ENCODE measurements at regions not wholly inside any gene's neighbourhood (a gene's known extent, or its start where the extent isn't known, plus 50 kb on each side); places are given as distances from the start of the nearest gene placed in this dataset.

DNA sequence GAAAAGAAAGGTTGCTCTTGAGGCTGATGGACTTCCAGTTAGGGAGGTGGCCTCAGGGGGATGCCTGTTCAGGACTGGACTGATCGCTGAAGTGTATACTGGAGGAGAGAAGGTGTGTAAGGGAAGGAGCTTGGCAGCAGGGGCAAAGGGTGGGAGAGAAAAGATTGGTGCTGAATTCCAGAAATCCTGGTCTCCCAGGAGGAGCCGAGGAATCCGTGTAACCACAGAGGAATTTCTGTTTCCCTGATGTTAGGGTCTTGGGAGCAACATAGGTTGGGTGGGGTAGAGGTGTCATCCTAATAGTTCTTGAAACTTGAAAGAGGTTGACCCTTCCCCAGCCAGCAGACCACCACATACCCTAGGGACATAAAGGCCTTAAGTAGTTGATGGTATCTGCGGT is 88.9 kb upstream of the PTPN3 start:
- H3K27me3 ChIP-seq = no peaks in the 10 kb centered on the region
- intact Hi-C loops (cut with DNase I) = no loop called here
- peak; percentile 74 for DNase-seq (ENCODE audit: extremely low spot score)
- 89% methylated on average over 4 of the region's 4 CpGs for WGBS
- peaks cover 0 to 15% (median 0%) of the 10 kb centered on the region in 4 donors for H3K4me1 ChIP-seq
- no peaks in the 10 kb centered on the region for H3K36me3 ChIP-seq
- H3K27ac ChIP-seq (replicated peaks in 1 of 4) = no peak overlapping the region
- H3K9me3 ChIP-seq = peaks cover 0 to 12% (median 2%) of the 10 kb centered on the region in 4 donors
- H3K4me3 ChIP-seq = no peak overlapping the region
- TF ChIP-seq CTCF (IDR thresholded peaks at IDR 0.05) (no peak), EP300 (IDR thresholded peaks at IDR 0.05) (no peak), POLR2AphosphoS5 (IDR thresholded peaks at IDR 0.05) (no peak), POLR2A (IDR thresholded peaks at IDR 0.05; ENCODE audit: low read depth) (no peak)

DNA sequence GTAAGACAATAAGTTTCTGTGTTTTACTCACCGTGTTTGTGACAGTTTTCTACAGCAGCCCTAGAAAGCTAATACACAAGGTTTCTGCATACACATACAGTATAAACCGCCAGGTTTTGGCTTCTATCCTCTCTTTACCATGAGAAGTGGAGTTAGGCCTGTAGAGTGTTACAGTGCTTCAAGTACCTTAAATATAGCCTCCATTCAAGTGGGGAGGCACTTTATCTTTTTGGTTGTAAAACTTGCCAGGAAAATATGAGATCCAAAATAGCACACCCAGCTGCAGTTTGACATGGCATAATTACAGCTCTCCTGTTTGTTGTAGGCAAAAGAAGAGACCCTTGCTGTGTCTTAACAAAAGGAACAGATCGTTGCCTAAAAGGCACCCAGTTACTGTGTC is 90.3 kb upstream of the PTPN3 start:
- intact Hi-C loops (cut with DNase I) = no loop called here
- 76% methylated on average over 3 of the region's 3 CpGs for WGBS
- no peak overlapping the region for H3K27ac ChIP-seq (replicated peaks in 1 of 4)

DNA sequence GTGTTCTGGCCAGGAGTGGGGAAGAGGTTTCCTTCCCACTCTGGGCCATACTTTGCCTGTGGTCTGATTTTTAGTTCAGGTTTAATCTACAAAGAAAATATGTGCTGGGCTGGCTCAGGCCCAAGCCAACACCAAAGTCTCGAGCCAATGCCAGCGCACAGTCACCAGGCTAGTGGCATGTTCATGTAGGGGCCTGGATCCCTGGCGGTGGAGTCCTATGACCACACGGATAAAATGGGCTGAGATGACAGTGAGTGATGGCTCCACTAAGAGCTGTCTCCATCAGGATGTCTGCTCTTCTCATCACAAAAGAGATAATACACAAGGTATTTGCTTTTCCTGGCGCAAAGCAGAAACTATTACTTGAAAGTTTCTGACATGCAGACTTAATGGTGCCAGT is 92.9 kb upstream of the PTPN3 start:
- H3K9me3 ChIP-seq = peaks cover 0 to 8% (median 2%) of the 10 kb centered on the region in 4 donors
- H3K36me3 ChIP-seq = no peaks in the 10 kb centered on the region
- H3K4me1 ChIP-seq = peaks cover 0 to 15% (median 0%) of the 10 kb centered on the region in 4 donors
- H3K4me3 ChIP-seq = no peak overlapping the region
- WGBS = 77% methylated on average over 5 of the region's 5 CpGs
- H3K27ac ChIP-seq (replicated peaks in 1 of 4) = no peak overlapping the region
- no peaks in the 10 kb centered on the region for H3K27me3 ChIP-seq
- intact Hi-C loops (cut with DNase I) = no loop called here
- no peak for DNase-seq (ENCODE audit: extremely low spot score)
- TF ChIP-seq EP300 (IDR thresholded peaks at IDR 0.05) = no peak
- no peak for TF ChIP-seq CTCF (IDR thresholded peaks at IDR 0.05)
- no peak for TF ChIP-seq POLR2AphosphoS5 (IDR thresholded peaks at IDR 0.05)
- TF ChIP-seq POLR2A (IDR thresholded peaks at IDR 0.05; ENCODE audit: low read depth) = no peak

More for the DNA sequence above, 90.3 kb upstream of the PTPN3 start:
- no peak for DNase-seq (ENCODE audit: extremely low spot score)
- Histone ChIP-seq H3K27me3 (no peaks in the 10 kb centered on the region), H3K4me1 (peaks cover 0 to 15% (median 0%) of the 10 kb centered on the region in 4 donors), H3K36me3 (no peaks in the 10 kb centered on the region), H3K9me3 (peaks cover 0 to 8% (median 2%) of the 10 kb centered on the region in 4 donors), H3K4me3 (no peak overlapping the region)
- TF ChIP-seq POLR2A (IDR thresholded peaks at IDR 0.05; ENCODE audit: low read depth) (no peak), POLR2AphosphoS5 (IDR thresholded peaks at IDR 0.05) (no peak), EP300 (IDR thresholded peaks at IDR 0.05) (no peak), CTCF (IDR thresholded peaks at IDR 0.05) (no peak)

GRCh38 chr9:109591691-109592090 is 93.6 kb upstream of the PTPN3 start:
- no peak for DNase-seq (ENCODE audit: extremely low spot score)
- Histone ChIP-seq H3K4me3 (no peak overlapping the region), H3K36me3 (no peaks in the 10 kb centered on the region), H3K4me1 (peaks cover 0 to 15% (median 0%) of the 10 kb centered on the region in 4 donors), H3K27me3 (no peaks in the 10 kb centered on the region), H3K9me3 (peaks cover 0 to 8% (median 2%) of the 10 kb centered on the region in 4 donors), H3K27ac (replicated peaks in 1 of 4) (no peak overlapping the region)
- TF ChIP-seq EP300 (IDR thresholded peaks at IDR 0.05) (no peak), CTCF (IDR thresholded peaks at IDR 0.05) (no peak), POLR2AphosphoS5 (IDR thresholded peaks at IDR 0.05) (no peak)
- intact Hi-C loops (cut with DNase I) = no loop called here
- WGBS = 64% methylated on average over 2 of the region's 2 CpGs

GRCh38 chr9:109593612-109594011 is 95.5 kb upstream of the PTPN3 start:
- intact Hi-C loops (cut with DNase I) = no loop called here
- TF ChIP-seq CTCF (IDR thresholded peaks at IDR 0.05) = no peak
- no peak for TF ChIP-seq POLR2AphosphoS5 (IDR thresholded peaks at IDR 0.05)
- TF ChIP-seq EP300 (IDR thresholded peaks at IDR 0.05) = no peak
- no peak for TF ChIP-seq POLR2A (IDR thresholded peaks at IDR 0.05; ENCODE audit: low read depth)
- no peak overlapping the region for H3K27ac ChIP-seq (replicated peaks in 1 of 4)
- no peaks in the 10 kb centered on the region for H3K36me3 ChIP-seq
- DNase-seq (ENCODE audit: extremely low spot score) = no peak
- peaks cover 0 to 8% (median 2%) of the 10 kb centered on the region in 4 donors for H3K9me3 ChIP-seq
- peaks cover 0 to 8% (median 0%) of the 10 kb centered on the region in 4 donors for H3K4me1 ChIP-seq
- WGBS = 94% methylated on average over 5 of the region's 5 CpGs
- H3K27me3 ChIP-seq = no peaks in the 10 kb centered on the region
- no peak overlapping the region for H3K4me3 ChIP-seq
